LNCaP clone FGC (cell line): ENCODE measurements at regions not wholly inside any gene's neighbourhood (a gene's known extent, or its start where the extent isn't known, plus 50 kb on each side); places are given as distances from the start of the nearest gene placed in this dataset.

Source experiments
- DNase-seq: peaks from one replicate; pipeline ENCODE4 v3.0.0-alpha.2; 2011; ENCODE audit warnings: low read depth
- H3K4me3 ChIP-seq: 2 replicates; pipeline ENCODE4 v1.5.1; 2011; ENCODE audit warnings: mild to moderate bottlenecking, low read depth, low read length, control low read depth
- TF ChIP-seq, protein P1 (sequence below): IDR thresholded peaks from 2 replicates; pipeline ENCODE4 v1.5.1; 2012; ENCODE audit warnings: mild to moderate bottlenecking; ENCODE audit not compliant: control insufficient read depth, insufficient read depth; ENCODE audit errors: extremely low read depth

GRCh38 chr12:113649256-113649830 is 177.7 kb upstream of the LHX5 start:
- DNase-seq: no peak
- H3K4me3 ChIP-seq: no peak overlapping the region
- TF ChIP-seq, protein P1, sequence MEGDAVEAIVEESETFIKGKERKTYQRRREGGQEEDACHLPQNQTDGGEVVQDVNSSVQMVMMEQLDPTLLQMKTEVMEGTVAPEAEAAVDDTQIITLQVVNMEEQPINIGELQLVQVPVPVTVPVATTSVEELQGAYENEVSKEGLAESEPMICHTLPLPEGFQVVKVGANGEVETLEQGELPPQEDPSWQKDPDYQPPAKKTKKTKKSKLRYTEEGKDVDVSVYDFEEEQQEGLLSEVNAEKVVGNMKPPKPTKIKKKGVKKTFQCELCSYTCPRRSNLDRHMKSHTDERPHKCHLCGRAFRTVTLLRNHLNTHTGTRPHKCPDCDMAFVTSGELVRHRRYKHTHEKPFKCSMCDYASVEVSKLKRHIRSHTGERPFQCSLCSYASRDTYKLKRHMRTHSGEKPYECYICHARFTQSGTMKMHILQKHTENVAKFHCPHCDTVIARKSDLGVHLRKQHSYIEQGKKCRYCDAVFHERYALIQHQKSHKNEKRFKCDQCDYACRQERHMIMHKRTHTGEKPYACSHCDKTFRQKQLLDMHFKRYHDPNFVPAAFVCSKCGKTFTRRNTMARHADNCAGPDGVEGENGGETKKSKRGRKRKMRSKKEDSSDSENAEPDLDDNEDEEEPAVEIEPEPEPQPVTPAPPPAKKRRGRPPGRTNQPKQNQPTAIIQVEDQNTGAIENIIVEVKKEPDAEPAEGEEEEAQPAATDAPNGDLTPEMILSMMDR: no peak

- H3K4me3 ChIP-seq: no peak overlapping the region
- TF ChIP-seq, protein P1: peak; percentile 14; the same call in 1 of the 2 replicates
- no peak for DNase-seq
Observed at GRCh38 chr12:113647048-113647447, 175.4 kb upstream of the LHX5 start.

GRCh38 chr12:113645603-113646002 is 173.9 kb upstream of the LHX5 start:
- H3K4me3 ChIP-seq: no peak overlapping the region
- TF ChIP-seq, protein P1: no peak
- DNase-seq: no peak

- no peak overlapping the region for H3K4me3 ChIP-seq
- DNase-seq: no peak
- TF ChIP-seq, protein P1: no peak
Observed at GRCh38 chr12:113645183-113645582, 173.5 kb upstream of the LHX5 start.

DNA sequence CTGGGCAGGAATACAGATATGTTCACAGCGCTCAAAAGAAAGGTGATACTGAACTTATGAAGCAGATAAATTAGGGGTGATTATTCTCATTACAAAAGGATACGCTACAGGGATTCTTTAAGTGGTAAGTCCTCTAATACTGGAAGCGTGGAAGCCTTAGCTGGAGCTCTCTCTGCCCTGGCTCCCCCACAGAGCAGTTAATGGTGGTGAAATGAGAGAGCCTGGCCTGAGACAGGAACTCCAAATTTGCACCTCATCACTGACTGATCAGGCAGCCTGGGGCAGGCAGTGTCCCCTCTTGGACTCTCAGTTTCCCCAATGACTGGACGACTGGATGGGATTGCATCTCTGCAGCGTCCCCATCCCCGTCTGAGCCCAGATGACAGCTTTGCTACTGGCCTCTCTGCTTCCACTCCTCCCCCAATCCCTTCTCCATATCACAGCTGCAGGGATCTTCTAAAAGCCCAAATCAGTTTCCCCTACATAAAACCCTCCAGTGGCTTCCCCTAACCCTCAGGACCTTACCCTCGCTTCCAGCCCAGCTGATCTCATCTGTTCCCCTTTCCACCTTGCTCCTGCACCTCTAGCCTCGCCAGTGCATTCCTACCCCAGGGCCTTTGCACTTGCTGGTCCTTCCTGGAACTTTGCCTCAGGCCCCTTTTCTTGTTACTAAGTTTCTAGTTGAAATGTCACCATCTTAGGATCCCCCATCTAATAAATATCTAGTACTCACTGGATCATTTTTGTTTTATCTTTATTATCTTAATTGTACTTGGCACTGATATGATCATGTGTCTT is 171.7 kb upstream of the LHX5 start:
- TF ChIP-seq, protein P1: no peak
- no peak for DNase-seq
- no peak overlapping the region for H3K4me3 ChIP-seq

DNA sequence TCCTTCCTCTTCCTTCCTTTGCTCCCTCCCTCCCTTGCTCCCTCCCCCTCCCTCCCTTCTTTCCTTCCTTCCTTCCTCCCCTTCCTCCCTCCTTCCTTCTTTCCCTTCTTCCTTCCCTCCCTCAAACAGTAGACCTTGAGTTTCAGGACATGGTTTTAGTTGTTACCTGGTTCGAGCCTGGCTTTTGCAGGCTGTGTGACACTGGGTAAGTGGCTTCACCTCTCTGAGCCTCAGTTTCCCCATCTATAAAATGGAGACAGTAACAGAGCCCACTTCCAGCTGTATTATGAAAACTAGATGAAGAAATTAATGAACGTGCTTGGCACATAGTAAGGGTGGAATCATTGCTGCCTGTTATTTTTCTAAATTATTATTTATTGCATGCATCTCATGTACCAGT is 171.0 kb upstream of the LHX5 start:
- DNase-seq: no peak
- no peak overlapping the region for H3K4me3 ChIP-seq
- TF ChIP-seq, protein P1: no peak
